ENCODE measurements at regions not wholly inside any gene's neighbourhood (a gene's known extent, or its start where the extent isn't known, plus 50 kb on each side); places are given as distances from the start of the nearest gene placed in this dataset.

- in situ Hi-C loops (cut with MboI; ENCODE audit: low pct_unique_long_range_greater_than_20kb, low sequenced_read_pairs, unreplicated experiment): no loop called here
- no peak for DNase-seq (ENCODE audit: low spot score)
- TF ChIP-seq CTCF (IDR thresholded peaks at IDR 0.05; ENCODE audit: extremely low read depth, insufficient read depth, missing control alignments): no peak
Observed at GRCh38 chr3:165443664-165444063, 247.5 kb upstream of the SLITRK3 start.

- DNase-seq (ENCODE audit: low spot score): no peak
- in situ Hi-C loops (cut with MboI; ENCODE audit: low pct_unique_long_range_greater_than_20kb, low sequenced_read_pairs, unreplicated experiment): no loop called here
- no peak for TF ChIP-seq CTCF (IDR thresholded peaks at IDR 0.05; ENCODE audit: extremely low read depth, insufficient read depth, missing control alignments)
Observed at GRCh38 chr3:165442061-165442460, 245.9 kb upstream of the SLITRK3 start.

GRCh38 chr3:165440380-165440779 lies 244.2 kb upstream of the SLITRK3 start:
- in situ Hi-C loops (cut with MboI; ENCODE audit: low pct_unique_long_range_greater_than_20kb, low sequenced_read_pairs, unreplicated experiment): no loop called here
- no peak for DNase-seq (ENCODE audit: low spot score)
- no peak for TF ChIP-seq CTCF (IDR thresholded peaks at IDR 0.05; ENCODE audit: extremely low read depth, insufficient read depth, missing control alignments)

- no peak for DNase-seq (ENCODE audit: low spot score)
- in situ Hi-C loops (cut with MboI; ENCODE audit: low pct_unique_long_range_greater_than_20kb, low sequenced_read_pairs, unreplicated experiment): no loop called here
- TF ChIP-seq CTCF (IDR thresholded peaks at IDR 0.05; ENCODE audit: extremely low read depth, insufficient read depth, missing control alignments): no peak
Observed at GRCh38 chr3:165439765-165440164, 243.6 kb upstream of the SLITRK3 start.

- no peak for TF ChIP-seq CTCF (IDR thresholded peaks at IDR 0.05; ENCODE audit: extremely low read depth, insufficient read depth, missing control alignments)
- DNase-seq (ENCODE audit: low spot score): no peak
- in situ Hi-C loops (cut with MboI; ENCODE audit: low pct_unique_long_range_greater_than_20kb, low sequenced_read_pairs, unreplicated experiment): no loop called here
Observed at GRCh38 chr3:165434516-165434915, 238.3 kb upstream of the SLITRK3 start.

GRCh38 chr3:165406425-165406824 lies 210.2 kb upstream of the SLITRK3 start:
- in situ Hi-C loops (cut with MboI; ENCODE audit: low pct_unique_long_range_greater_than_20kb, low sequenced_read_pairs, unreplicated experiment): no loop called here
- TF ChIP-seq CTCF (IDR thresholded peaks at IDR 0.05; ENCODE audit: extremely low read depth, insufficient read depth, missing control alignments): no peak
- DNase-seq (ENCODE audit: low spot score): no peak

All from GM13977 (cell line).